ENCODE measurements at regions not wholly inside any gene's neighbourhood (a gene's known extent, or its start where the extent isn't known, plus 50 kb on each side); places are given as distances from the start of the nearest gene placed in this dataset.

DNA sequence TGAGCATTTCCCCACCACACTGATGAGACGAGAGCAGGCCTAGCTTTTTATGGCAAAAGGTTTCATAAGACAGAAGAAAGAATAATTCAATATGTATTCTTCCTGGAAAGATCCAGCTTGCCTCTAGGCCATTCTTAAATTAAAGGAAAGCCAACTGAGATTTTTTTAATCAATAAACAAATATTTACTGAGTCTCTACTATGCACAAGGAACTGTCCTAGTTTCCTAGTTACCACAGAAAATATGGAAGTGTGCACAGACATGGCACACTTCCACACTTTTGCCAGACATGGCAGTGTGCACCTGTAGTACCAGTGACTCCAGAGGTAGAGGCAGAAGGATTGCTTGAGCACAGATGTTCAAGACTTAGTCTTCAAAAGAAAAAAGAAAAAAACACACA, 281.0 kb downstream of the CETN3 start:
- no peaks in the 10 kb centered on the region for H3K79me1 ChIP-seq (ENCODE audit: low read depth in 1 of 2, low read length in 2 of 2)
- H4K8ac ChIP-seq (ENCODE audit: low read depth in 2 of 2, low read length in 2 of 2): no peak overlapping the region
- no peaks in the 10 kb centered on the region for H3K4me1 ChIP-seq (ENCODE audit: control insufficient read depth, insufficient read depth, low read length)
- no peak overlapping the region for H2BK120ac ChIP-seq (ENCODE audit: low read depth, low read length)
- H3K36me3 ChIP-seq (ENCODE audit: control insufficient read depth, insufficient read depth, low read length): no peaks in the 10 kb centered on the region
- no peak overlapping the region for H4K5ac ChIP-seq (ENCODE audit: low read depth, low read length)
- no peak overlapping the region for H3K27ac ChIP-seq (ENCODE audit: insufficient read depth, low read length)
- no peak overlapping the region for H2AFZ ChIP-seq (replicated peaks; ENCODE audit: low read length, poor library complexity)
- no peak overlapping the region for H2AK9ac ChIP-seq (replicated peaks; ENCODE audit: low read depth, low read length, poor library complexity)
- ChIA-PET CTCF (no interaction called here), POLR2A (ENCODE audit: unreplicated experiment) (no interaction called here)
- H3K4me2 ChIP-seq (ENCODE audit: low read depth, low read length): no peak overlapping the region
- no peak overlapping the region for H3K23ac ChIP-seq (ENCODE audit: low read depth, low read length)
- H2BK20ac ChIP-seq (ENCODE audit: low read depth, low read length): no peak overlapping the region
- TF ChIP-seq BHLHE40 (IDR thresholded peaks at IDR 0.05; ENCODE audit: low read depth, low read length) (no peak), RCOR1 (IDR thresholded peaks at IDR 0.05; ENCODE audit: insufficient replicate concordance, low read length) (no peak), SMC3 (IDR thresholded peaks at IDR 0.05; ENCODE audit: low read depth, low read length) (no peak), MAZ (IDR thresholded peaks at IDR 0.05; ENCODE audit: borderline replicate concordance, low read depth, low read length) (no peak), RAD21 (IDR thresholded peaks at IDR 0.05; ENCODE audit: low read length) (no peak), MAFK (IDR thresholded peaks at IDR 0.05; ENCODE audit: low read depth, low read length) (no peak), FOS (IDR thresholded peaks at IDR 0.05; ENCODE audit: low read depth, low read length) (no peak), RFX5 (IDR thresholded peaks at IDR 0.05; ENCODE audit: low read depth, low read length) (no peak), CEBPB (IDR thresholded peaks at IDR 0.05; ENCODE audit: low read depth, low read length) (no peak), NFE2L2 (IDR thresholded peaks at IDR 0.05; ENCODE audit: low read depth, low read length) (no peak), POLR2A (IDR thresholded peaks at IDR 0.05; ENCODE audit: low read depth, low read length) (no peak), CHD1 (IDR thresholded peaks at IDR 0.05; ENCODE audit: low read depth, low read length) (no peak), MXI1 (IDR thresholded peaks at IDR 0.05; ENCODE audit: borderline replicate concordance, low read depth, low read length) (no peak)
- TF ChIP-seq, protein P1, sequence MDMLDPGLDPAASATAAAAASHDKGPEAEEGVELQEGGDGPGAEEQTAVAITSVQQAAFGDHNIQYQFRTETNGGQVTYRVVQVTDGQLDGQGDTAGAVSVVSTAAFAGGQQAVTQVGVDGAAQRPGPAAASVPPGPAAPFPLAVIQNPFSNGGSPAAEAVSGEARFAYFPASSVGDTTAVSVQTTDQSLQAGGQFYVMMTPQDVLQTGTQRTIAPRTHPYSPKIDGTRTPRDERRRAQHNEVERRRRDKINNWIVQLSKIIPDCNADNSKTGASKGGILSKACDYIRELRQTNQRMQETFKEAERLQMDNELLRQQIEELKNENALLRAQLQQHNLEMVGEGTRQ (IDR thresholded peaks at IDR 0.05; ENCODE audit: low read depth, low read length): no peak
- TF ChIP-seq, protein P2, sequence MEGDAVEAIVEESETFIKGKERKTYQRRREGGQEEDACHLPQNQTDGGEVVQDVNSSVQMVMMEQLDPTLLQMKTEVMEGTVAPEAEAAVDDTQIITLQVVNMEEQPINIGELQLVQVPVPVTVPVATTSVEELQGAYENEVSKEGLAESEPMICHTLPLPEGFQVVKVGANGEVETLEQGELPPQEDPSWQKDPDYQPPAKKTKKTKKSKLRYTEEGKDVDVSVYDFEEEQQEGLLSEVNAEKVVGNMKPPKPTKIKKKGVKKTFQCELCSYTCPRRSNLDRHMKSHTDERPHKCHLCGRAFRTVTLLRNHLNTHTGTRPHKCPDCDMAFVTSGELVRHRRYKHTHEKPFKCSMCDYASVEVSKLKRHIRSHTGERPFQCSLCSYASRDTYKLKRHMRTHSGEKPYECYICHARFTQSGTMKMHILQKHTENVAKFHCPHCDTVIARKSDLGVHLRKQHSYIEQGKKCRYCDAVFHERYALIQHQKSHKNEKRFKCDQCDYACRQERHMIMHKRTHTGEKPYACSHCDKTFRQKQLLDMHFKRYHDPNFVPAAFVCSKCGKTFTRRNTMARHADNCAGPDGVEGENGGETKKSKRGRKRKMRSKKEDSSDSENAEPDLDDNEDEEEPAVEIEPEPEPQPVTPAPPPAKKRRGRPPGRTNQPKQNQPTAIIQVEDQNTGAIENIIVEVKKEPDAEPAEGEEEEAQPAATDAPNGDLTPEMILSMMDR (conservative IDR thresholded peaks at IDR 0.05; ENCODE audit: low read depth, low read length): no peak
- TF ChIP-seq, protein P3, sequence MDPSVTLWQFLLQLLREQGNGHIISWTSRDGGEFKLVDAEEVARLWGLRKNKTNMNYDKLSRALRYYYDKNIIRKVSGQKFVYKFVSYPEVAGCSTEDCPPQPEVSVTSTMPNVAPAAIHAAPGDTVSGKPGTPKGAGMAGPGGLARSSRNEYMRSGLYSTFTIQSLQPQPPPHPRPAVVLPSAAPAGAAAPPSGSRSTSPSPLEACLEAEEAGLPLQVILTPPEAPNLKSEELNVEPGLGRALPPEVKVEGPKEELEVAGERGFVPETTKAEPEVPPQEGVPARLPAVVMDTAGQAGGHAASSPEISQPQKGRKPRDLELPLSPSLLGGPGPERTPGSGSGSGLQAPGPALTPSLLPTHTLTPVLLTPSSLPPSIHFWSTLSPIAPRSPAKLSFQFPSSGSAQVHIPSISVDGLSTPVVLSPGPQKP (IDR thresholded peaks at IDR 0.05; ENCODE audit: borderline replicate concordance, low read depth, low read length): no peak
- H4K91ac ChIP-seq (ENCODE audit: insufficient read depth, low read depth, low read length): no peak overlapping the region
- no peak overlapping the region for H3K9ac ChIP-seq (ENCODE audit: low read depth, low read length)
- H2BK15ac ChIP-seq (ENCODE audit: low read depth, low read length): no peak overlapping the region
- H3K4me3 ChIP-seq (ENCODE audit: insufficient read depth, low read depth, low read length): no peak overlapping the region
- no peaks in the 10 kb centered on the region for H3K9me1 ChIP-seq (ENCODE audit: insufficient read depth, low read length)
- H2BK5ac ChIP-seq (ENCODE audit: low read depth, low read length, poor library complexity, severe bottlenecking): no peak overlapping the region
- H3K4ac ChIP-seq (ENCODE audit: low read depth, low read length): no peak overlapping the region
- no peaks in the 10 kb centered on the region for H4K20me1 ChIP-seq (ENCODE audit: insufficient read depth, low read length)
- peaks cover 4% of the 10 kb centered on the region; the same call in 1 of the 2 replicates for H3K9me3 ChIP-seq (ENCODE audit: control insufficient read depth, insufficient read depth, low read length)
- H3K56ac ChIP-seq (ENCODE audit: extremely low read depth, insufficient read depth, low read length): no peak overlapping the region
- H3K14ac ChIP-seq (replicated peaks; ENCODE audit: low read depth, low read length): no peak overlapping the region
- in situ Hi-C loops (cut with MboI; ENCODE audit: low sequenced_read_pairs) (no loop called here), intact Hi-C loops (cut with micrococcal nuclease) (no loop called here), dilution Hi-C loops (cut with HindIII; ENCODE audit: low sequenced_read_pairs, unreplicated experiment) (no loop called here)
- DNase-seq (no peak), ATAC-seq (ENCODE audit: low read depth) (no peak)
- no peak overlapping the region for H3K18ac ChIP-seq (ENCODE audit: low read depth, low read length)
- no peaks in the 10 kb centered on the region for H3K27me3 ChIP-seq (ENCODE audit: control insufficient read depth, insufficient read depth, low read length)
- BruUV-seq (replicated peaks): no TSS peak
- no CpG with 5 or more reads among the region's 1 CpG for WGBS, 2 experiments (ENCODE audit: extremely low coverage in 2 of 2, insufficient read length in 1 of 2)
- no peak overlapping the region for H2AK5ac ChIP-seq (ENCODE audit: low read depth, low read length)
